Sigmoid colon (tissue), 6 donors: ENCODE measurements at regions not wholly inside any gene's neighbourhood (a gene's known extent, or its start where the extent isn't known, plus 50 kb on each side); places are given as distances from the start of the nearest gene placed in this dataset.

ENCODE experiments used
- DNase-seq: peaks from one replicate; pipeline ENCODE4 v3.0.0-alpha.2; 2019
- H3K27ac ChIP-seq, 4 donors: fragments of 200-600 bp; sonication (generic); one replicate each; pipeline ENCODE4 v1.5.1; 2016 to 2019; ENCODE audit warnings: mild to moderate bottlenecking in 1 of 4
- H3K27me3 ChIP-seq, 3 donors: fragments of 200-600 bp; sonication (generic); one replicate each; pipeline ENCODE4 v1.5.1; 2019; ENCODE audit warnings: mild to moderate bottlenecking in 1 of 3
- H3K36me3 ChIP-seq, 4 donors: fragments of 200-600 bp; sonication (generic); one replicate each; pipeline ENCODE4 v1.5.1; 2016 to 2019
- H3K4me1 ChIP-seq, 4 donors: fragments of 200-600 bp; sonication (generic); one replicate each; pipeline ENCODE4 v1.5.1; 2017 to 2019
- H3K4me3 ChIP-seq, 4 donors: fragments of 200-600 bp; sonication (generic); one replicate each; pipeline ENCODE4 v1.5.1; 2017 to 2019; ENCODE audit warnings: mild to moderate bottlenecking in 2 of 4, moderate library complexity in 1 of 4
- H3K9me3 ChIP-seq, 4 donors: fragments of 200-600 bp in 3 of 4; sonication (generic) in 3 of 4; one replicate each; pipeline versions ENCODE4 v1.5.1 to v1.6.1; 2013 to 2019
- EP300 ChIP-seq, 4 donors: sonication (generic); formaldehyde crosslinking; IDR thresholded peaks; one replicate each; pipeline ENCODE4 v1.6.1; 2017; ENCODE audit warnings: antibody characterized with exemption in 4 of 4
- POLR2A ChIP-seq, 2 donors: fragments of 450-650 bp; IDR thresholded peaks; one replicate each; pipeline ENCODE4 v1.6.1; 2016; ENCODE audit warnings: antibody characterized with exemption in 2 of 2, mild to moderate bottlenecking in 2 of 2, moderate library complexity in 2 of 2
- POLR2AphosphoS5 ChIP-seq, 4 donors: sonication (generic); formaldehyde crosslinking; IDR thresholded peaks; one replicate each; pipeline ENCODE4 v1.6.1; 2017; ENCODE audit warnings: antibody characterized with exemption in 4 of 4
- WGBS, 2 donors: extraction: QIAGEN DNeasy Blood & Tissue Kit; methylation state at CpG; one replicate each; pipeline ENCODE4 v1.1.7; 2013; 5-methylcytosine and 5-hydroxymethylcytosine counted together
- intact Hi-C: fragments of 100-400 bp; cut with DNase I; formaldehyde crosslinking; loops from one replicate; pipeline ENCODE4 v1.15.1; 2023
- TF ChIP-seq, protein P1 (sequence below), 4 experiments: fragments of 450-650 bp in 3 of 4; fragments of 200-600 bp in 1 of 4; IDR thresholded peaks; one replicate each; pipeline ENCODE4 v1.5.1; 2016 to 2019; ENCODE audit warnings: antibody characterized with exemption in 4 of 4, mild to moderate bottlenecking in 3 of 4, moderate library complexity in 2 of 4
- donor health status: healthy with polysubstance abuse.
- donor health status: healthy.

DNA sequence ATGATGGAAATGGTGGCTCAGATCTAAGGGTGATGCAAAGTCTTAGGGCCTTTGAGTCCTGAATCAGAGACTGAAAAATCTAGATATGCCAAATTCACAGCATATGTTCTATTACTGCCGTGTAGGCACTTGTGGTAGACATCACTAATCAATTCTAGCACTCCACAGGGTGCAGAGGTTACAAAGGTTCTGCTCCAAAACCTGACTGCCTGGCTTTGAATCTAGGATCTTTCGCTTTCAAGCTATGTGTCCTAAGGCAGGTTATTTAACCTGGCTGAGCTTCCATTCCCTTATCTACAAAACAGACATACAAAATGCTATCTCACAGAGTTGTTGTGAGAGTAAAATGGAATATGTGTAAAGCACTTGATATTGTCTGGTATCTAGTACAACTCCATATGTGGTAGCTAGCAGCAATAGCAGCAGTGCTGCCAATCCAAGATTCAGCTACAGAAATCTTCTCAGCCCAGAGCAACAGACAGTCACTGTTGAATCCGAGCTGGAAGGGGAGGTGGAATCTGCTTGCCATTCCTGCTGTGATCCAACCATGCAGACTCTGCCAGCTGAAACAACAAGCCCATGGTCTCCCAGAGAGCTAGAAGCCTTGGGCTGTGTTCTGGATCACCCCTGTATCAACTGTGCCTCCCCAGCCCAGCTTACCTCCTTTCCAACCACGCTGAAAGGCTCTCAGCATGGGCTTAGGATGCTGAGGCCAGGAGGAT, 206.9 kb downstream of the TFAP2C start:
- Histone ChIP-seq H3K9me3 (no peaks in the 10 kb centered on the region), H3K27me3 (no peaks in the 10 kb centered on the region), H3K4me1 (peaks cover 0 to 52% (median 23%) of the 10 kb centered on the region in 4 donors), H3K36me3 (no peaks in the 10 kb centered on the region), H3K4me3 (no peak overlapping the region), H3K27ac (peak overlapping the region in 2 of 4 donors; percentile 26 to 36)
- TF ChIP-seq POLR2A (IDR thresholded peaks at IDR 0.05): no peak
- TF ChIP-seq POLR2AphosphoS5 (IDR thresholded peaks at IDR 0.05): no peak
- TF ChIP-seq, protein P1, sequence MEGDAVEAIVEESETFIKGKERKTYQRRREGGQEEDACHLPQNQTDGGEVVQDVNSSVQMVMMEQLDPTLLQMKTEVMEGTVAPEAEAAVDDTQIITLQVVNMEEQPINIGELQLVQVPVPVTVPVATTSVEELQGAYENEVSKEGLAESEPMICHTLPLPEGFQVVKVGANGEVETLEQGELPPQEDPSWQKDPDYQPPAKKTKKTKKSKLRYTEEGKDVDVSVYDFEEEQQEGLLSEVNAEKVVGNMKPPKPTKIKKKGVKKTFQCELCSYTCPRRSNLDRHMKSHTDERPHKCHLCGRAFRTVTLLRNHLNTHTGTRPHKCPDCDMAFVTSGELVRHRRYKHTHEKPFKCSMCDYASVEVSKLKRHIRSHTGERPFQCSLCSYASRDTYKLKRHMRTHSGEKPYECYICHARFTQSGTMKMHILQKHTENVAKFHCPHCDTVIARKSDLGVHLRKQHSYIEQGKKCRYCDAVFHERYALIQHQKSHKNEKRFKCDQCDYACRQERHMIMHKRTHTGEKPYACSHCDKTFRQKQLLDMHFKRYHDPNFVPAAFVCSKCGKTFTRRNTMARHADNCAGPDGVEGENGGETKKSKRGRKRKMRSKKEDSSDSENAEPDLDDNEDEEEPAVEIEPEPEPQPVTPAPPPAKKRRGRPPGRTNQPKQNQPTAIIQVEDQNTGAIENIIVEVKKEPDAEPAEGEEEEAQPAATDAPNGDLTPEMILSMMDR (IDR thresholded peaks at IDR 0.05): no peak
- TF ChIP-seq EP300 (IDR thresholded peaks at IDR 0.05): no peak
- intact Hi-C loops: no loop called here
- 61 to 74% methylated on average over 4 of the region's 4 CpGs for WGBS, 2 donors
- no peak for DNase-seq

GRCh38 chr20:56839222-56839621, 210.1 kb downstream of the TFAP2C start:
- TF ChIP-seq EP300 (IDR thresholded peaks at IDR 0.05): no peak
- TF ChIP-seq POLR2A (IDR thresholded peaks at IDR 0.05): no peak
- TF ChIP-seq, protein P1 (IDR thresholded peaks at IDR 0.05): no peak
- no peak for TF ChIP-seq POLR2AphosphoS5 (IDR thresholded peaks at IDR 0.05)
- WGBS, 2 donors: 45 to 88% methylated on average over 2 of the region's 2 CpGs
- peaks cover 0 to 56% (median 50%) of the 10 kb centered on the region in 4 donors for H3K4me1 ChIP-seq
- H3K9me3 ChIP-seq: no peaks in the 10 kb centered on the region
- H3K4me3 ChIP-seq: no peak overlapping the region
- H3K27ac ChIP-seq: peak overlapping the region in 3 of 4 donors; percentile 57 to 72 (median 70)
- intact Hi-C loops: no loop called here
- H3K27me3 ChIP-seq: no peaks in the 10 kb centered on the region
- H3K36me3 ChIP-seq: no peaks in the 10 kb centered on the region
- DNase-seq: no peak

GRCh38 chr20:56839786-56840185, 210.7 kb downstream of the TFAP2C start:
- H3K4me3 ChIP-seq: no peak overlapping the region
- no peaks in the 10 kb centered on the region for H3K9me3 ChIP-seq
- H3K27me3 ChIP-seq: no peaks in the 10 kb centered on the region
- H3K4me1 ChIP-seq: peaks cover 0 to 58% (median 50%) of the 10 kb centered on the region in 4 donors
- H3K27ac ChIP-seq: peak overlapping the region in 3 of 4 donors; percentile 57 to 72 (median 70)
- TF ChIP-seq EP300 (IDR thresholded peaks at IDR 0.05): no peak
- peak; percentile 11 to 77 (median 72) for TF ChIP-seq POLR2AphosphoS5 (IDR thresholded peaks at IDR 0.05)
- 73 to 79% methylated on average over 5 of the region's 5 CpGs for WGBS, 2 donors
- H3K36me3 ChIP-seq: no peaks in the 10 kb centered on the region
- peak; percentile 91 for DNase-seq
- intact Hi-C loops: loop anchor here (2.0 to 5.0 kb wide), 2 partner anchors 25 to 52 kb away; no protein-coding TSS in a partner anchor

DNA sequence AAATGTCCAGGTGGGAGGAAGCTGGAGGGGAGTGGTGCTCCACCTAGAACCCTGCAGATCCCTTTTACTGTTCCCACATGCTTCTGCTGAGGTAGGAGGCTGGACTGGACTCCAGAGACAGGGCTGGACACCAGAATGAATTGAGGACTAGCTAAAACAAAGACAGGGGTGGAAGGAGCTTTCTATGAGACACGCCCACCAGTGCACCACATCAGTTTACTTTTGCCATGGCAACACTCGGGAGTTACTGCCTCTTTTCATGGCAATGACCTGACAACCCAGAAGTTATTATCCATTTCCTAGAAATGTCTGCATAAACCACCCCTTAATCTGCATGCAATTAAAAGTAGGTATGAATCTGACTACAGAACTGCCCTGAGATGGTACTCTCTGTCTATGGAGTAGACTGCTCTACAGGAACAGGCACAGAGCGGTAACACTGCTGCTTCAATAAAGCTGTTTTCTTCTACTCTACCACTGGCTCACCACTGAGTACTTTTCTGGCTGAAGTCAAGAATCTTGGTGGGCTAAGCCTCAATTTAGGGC, 211.7 kb downstream of the TFAP2C start:
- Histone ChIP-seq H3K9me3 (no peaks in the 10 kb centered on the region), H3K4me1 (peaks cover 0 to 67% (median 54%) of the 10 kb centered on the region in 4 donors), H3K27ac (peak overlapping the region in 3 of 4 donors; percentile 57 to 72 (median 70)), H3K4me3 (no peak overlapping the region), H3K36me3 (no peaks in the 10 kb centered on the region), H3K27me3 (no peaks in the 10 kb centered on the region)
- WGBS, 2 donors: 40 to 54% methylated on average over 3 of the region's 3 CpGs
- intact Hi-C loops: loop anchor here (2.0 to 5.0 kb wide), 2 partner anchors 24 to 53 kb away; no protein-coding TSS in a partner anchor
- no peak for TF ChIP-seq POLR2AphosphoS5 (IDR thresholded peaks at IDR 0.05)
- no peak for TF ChIP-seq POLR2A (IDR thresholded peaks at IDR 0.05)
- no peak for DNase-seq

- H3K27ac ChIP-seq: peak overlapping the region in 3 of 4 donors; percentile 57 to 72 (median 70)
- peak in 3 of 4 donors; percentile 26 to 72 (median 60) for TF ChIP-seq POLR2AphosphoS5 (IDR thresholded peaks at IDR 0.05)
- TF ChIP-seq, protein P1 (IDR thresholded peaks at IDR 0.05): no peak
- H3K4me1 ChIP-seq: peaks cover 0 to 68% (median 52%) of the 10 kb centered on the region in 4 donors
- no peak overlapping the region for H3K4me3 ChIP-seq
- intact Hi-C loops: loop anchor here (2.0 to 5.0 kb wide), 2 partner anchors 23 to 54 kb away; no protein-coding TSS in a partner anchor
- no peaks in the 10 kb centered on the region for H3K27me3 ChIP-seq
- DNase-seq: no peak
- WGBS, 2 donors: 59 to 75% methylated on average over 6 of the region's 6 CpGs
- H3K36me3 ChIP-seq: no peaks in the 10 kb centered on the region
- H3K9me3 ChIP-seq: no peaks in the 10 kb centered on the region
Observed at GRCh38 chr20:56841346-56841908, 212.3 kb downstream of the TFAP2C start.
